ENCODE measurements at regions not wholly inside any gene's neighbourhood (a gene's known extent, or its start where the extent isn't known, plus 50 kb on each side); places are given as distances from the start of the nearest gene placed in this dataset.

DNA sequence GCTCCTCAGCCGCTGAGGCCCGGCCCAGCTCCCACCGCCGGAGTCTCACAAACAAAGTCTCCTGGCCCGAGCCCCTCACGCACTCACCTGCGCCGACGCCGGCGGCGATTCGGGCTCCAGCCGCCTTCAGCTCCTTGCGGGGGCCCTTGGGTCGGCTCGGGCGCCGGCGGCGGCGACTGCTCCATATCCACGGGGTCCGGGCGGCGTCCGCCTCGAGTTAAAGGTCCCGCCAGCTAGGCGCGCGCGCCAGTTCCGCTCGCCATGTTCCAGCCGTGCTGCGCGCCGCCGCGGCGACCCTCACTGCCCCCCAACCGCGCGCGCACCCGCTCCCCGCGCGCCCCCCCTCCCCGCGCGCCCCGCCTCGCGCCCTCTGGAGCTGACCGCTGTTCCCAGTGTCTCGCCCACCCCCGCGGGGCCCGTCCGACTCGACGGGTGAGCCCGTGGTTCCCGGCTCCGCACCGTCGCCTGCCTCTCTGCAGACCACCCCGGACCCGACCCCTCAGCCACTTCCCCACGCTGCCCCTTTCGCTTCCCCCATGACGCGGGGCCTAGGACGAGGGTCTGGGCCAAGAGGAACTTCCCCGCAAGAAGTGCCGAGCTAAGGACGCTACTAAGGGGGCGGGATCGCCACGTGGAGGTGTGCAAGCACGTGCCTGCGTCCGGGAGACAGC lies 396.1 kb downstream of the ZNF33B start:
- H2BK120ac ChIP-seq (ENCODE audit: low read depth, low read length), result no peak overlapping the region
- no peak overlapping the region for H3K27ac ChIP-seq (ENCODE audit: insufficient read depth, low read length)
- no peak overlapping the region for H3K23ac ChIP-seq (ENCODE audit: low read depth, low read length)
- H3K56ac ChIP-seq (ENCODE audit: extremely low read depth, insufficient read depth, low read length), result no peak overlapping the region
- DNase-seq, result no peak
- H2BK5ac ChIP-seq (ENCODE audit: low read depth, low read length, poor library complexity, severe bottlenecking), result no peak overlapping the region
- intact Hi-C loops (cut with micrococcal nuclease), result no loop called here
- H3K4ac ChIP-seq (ENCODE audit: low read depth, low read length), result no peak overlapping the region
- POLR2A ChIA-PET (ENCODE audit: unreplicated experiment), result no interaction called here
- H4K5ac ChIP-seq (ENCODE audit: low read depth, low read length), result no peak overlapping the region
- H3K9me3 ChIP-seq (ENCODE audit: control insufficient read depth, insufficient read depth, low read length), result no peaks in the 10 kb centered on the region
- H3K79me1 ChIP-seq (ENCODE audit: low read depth in 1 of 2, low read length in 2 of 2), result no peaks in the 10 kb centered on the region
- BruUV-seq (replicated peaks), result no TSS peak
- H3K14ac ChIP-seq (replicated peaks; ENCODE audit: low read depth, low read length), result no peak overlapping the region
- no peak overlapping the region for H4K91ac ChIP-seq (ENCODE audit: insufficient read depth, low read depth, low read length)
- H2BK20ac ChIP-seq (ENCODE audit: low read depth, low read length), result no peak overlapping the region
- in situ Hi-C loops (cut with MboI; ENCODE audit: low sequenced_read_pairs), result no loop called here
- no peak overlapping the region for H2AK5ac ChIP-seq (ENCODE audit: low read depth, low read length)
- no peak overlapping the region for H2AFZ ChIP-seq (replicated peaks; ENCODE audit: low read length, poor library complexity)
- dilution Hi-C loops (cut with HindIII; ENCODE audit: low sequenced_read_pairs, unreplicated experiment), result no loop called here
- no peak overlapping the region for H3K9ac ChIP-seq (ENCODE audit: low read depth, low read length)
- no peaks in the 10 kb centered on the region for H4K20me1 ChIP-seq (ENCODE audit: insufficient read depth, low read length)
- H3K36me3 ChIP-seq (ENCODE audit: control insufficient read depth, insufficient read depth, low read length), result no peaks in the 10 kb centered on the region
- no peak overlapping the region for H3K4me3 ChIP-seq (ENCODE audit: insufficient read depth, low read depth, low read length)
- no peaks in the 10 kb centered on the region for H3K4me1 ChIP-seq (ENCODE audit: control insufficient read depth, insufficient read depth, low read length)
- no peaks in the 10 kb centered on the region for H3K9me1 ChIP-seq (ENCODE audit: insufficient read depth, low read length)
- no peaks in the 10 kb centered on the region for H3K27me3 ChIP-seq (ENCODE audit: control insufficient read depth, insufficient read depth, low read length)
- 53% methylated on average over 32 of the region's 85 CpGs; no CpG with 5 or more reads in 1 of the 2 experiments for WGBS, 2 experiments (ENCODE audit: extremely low coverage in 2 of 2, insufficient read length in 1 of 2)
- CTCF ChIA-PET, result interaction anchor here (0.5 kb wide), 1 partner anchor 1089 kb away, joined by 3 read pairs; no protein-coding TSS in a partner anchor
- no peak for ATAC-seq (ENCODE audit: low read depth)
- H2AK9ac ChIP-seq (replicated peaks; ENCODE audit: low read depth, low read length, poor library complexity), result no peak overlapping the region
- H2BK15ac ChIP-seq (ENCODE audit: low read depth, low read length), result no peak overlapping the region
- no peak overlapping the region for H3K4me2 ChIP-seq (ENCODE audit: low read depth, low read length)
- no peak overlapping the region for H3K18ac ChIP-seq (ENCODE audit: low read depth, low read length)
- H4K8ac ChIP-seq (ENCODE audit: low read depth in 2 of 2, low read length in 2 of 2), result no peak overlapping the region
- TF ChIP-seq, protein P1, sequence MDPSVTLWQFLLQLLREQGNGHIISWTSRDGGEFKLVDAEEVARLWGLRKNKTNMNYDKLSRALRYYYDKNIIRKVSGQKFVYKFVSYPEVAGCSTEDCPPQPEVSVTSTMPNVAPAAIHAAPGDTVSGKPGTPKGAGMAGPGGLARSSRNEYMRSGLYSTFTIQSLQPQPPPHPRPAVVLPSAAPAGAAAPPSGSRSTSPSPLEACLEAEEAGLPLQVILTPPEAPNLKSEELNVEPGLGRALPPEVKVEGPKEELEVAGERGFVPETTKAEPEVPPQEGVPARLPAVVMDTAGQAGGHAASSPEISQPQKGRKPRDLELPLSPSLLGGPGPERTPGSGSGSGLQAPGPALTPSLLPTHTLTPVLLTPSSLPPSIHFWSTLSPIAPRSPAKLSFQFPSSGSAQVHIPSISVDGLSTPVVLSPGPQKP (IDR thresholded peaks at IDR 0.05; ENCODE audit: borderline replicate concordance, low read depth, low read length), result no peak
- TF ChIP-seq FOS (IDR thresholded peaks at IDR 0.05; ENCODE audit: low read depth, low read length) (no peak), CTCF (conservative IDR thresholded peaks at IDR 0.05; ENCODE audit: low read depth, low read length) (no peak), USF2 (IDR thresholded peaks at IDR 0.05; ENCODE audit: low read depth, low read length) (no peak), RAD21 (IDR thresholded peaks at IDR 0.05; ENCODE audit: low read length) (no peak), POLR2A (IDR thresholded peaks at IDR 0.05; ENCODE audit: low read depth, low read length) (no peak), MAFK (IDR thresholded peaks at IDR 0.05; ENCODE audit: low read depth, low read length) (no peak), MAZ (IDR thresholded peaks at IDR 0.05; ENCODE audit: borderline replicate concordance, low read depth, low read length) (no peak)
